ENCODE measurements at regions not wholly inside any gene's neighbourhood (a gene's known extent, or its start where the extent isn't known, plus 50 kb on each side); places are given as distances from the start of the nearest gene placed in this dataset.

DNA sequence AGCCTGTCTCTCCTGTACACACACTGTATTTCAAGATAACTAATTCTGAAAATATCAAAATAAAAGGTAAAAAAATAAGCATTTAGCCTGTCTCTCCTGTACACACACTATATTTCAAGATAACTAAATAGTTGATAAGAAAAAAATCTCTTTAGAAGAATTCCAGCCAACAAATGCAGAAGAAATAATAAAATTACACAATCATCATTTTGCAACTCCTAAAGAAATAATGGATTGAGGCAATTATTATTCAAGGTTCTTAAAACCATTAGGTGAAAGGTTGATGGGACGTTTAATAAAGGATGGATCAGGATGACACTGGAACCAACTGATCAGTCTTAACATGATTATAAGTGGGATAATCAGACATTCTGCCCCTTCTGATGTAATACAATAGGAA is 148.0 kb upstream of the FN1 start (continued):
- TF ChIP-seq ZNF586 (CRISPR knock-in tag; conservative IDR thresholded peaks at IDR 0.05) = no peak

DNA sequence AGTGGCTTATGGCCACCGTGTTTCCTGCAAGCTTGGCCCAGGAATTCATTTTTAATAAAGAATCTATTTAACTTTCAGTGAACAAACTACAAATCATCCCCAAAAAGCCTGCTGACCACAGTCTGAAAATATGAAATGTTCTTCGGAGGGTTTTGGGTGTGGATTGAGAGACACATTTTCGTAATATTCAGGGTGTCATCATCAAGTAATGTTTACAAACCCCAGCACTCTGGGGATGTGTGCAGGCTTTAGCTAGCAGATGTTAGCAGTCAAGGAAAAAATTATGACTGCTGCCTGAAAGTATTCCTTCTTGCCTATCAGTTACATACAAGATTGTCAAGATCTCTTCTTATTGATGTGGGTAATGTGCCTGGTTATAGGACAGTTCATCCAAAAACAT is 143.9 kb upstream of the FN1 start:
- DNase-seq (ENCODE audit: extremely low read depth in 1 of 4, low spot score in 3 of 4) = no peak
- no peaks in the 10 kb centered on the region for H3K79me2 ChIP-seq (ENCODE audit: control insufficient read depth, insufficient read depth, low read length)
- H3K4me3 ChIP-seq = no peak overlapping the region
- no peak for FAIRE-seq
- H3K9me1 ChIP-seq (ENCODE audit: control insufficient read depth, insufficient read depth, low read length) = no peaks in the 10 kb centered on the region
- in situ Hi-C loops (cut with MboI) = no loop called here
- POLR2A ChIA-PET = interaction anchor here (1.0 kb wide), 1 partner anchor 22 kb away, joined by 3 read pairs; no protein-coding TSS in a partner anchor
- H3K36me3 ChIP-seq (ENCODE audit: control insufficient read depth, insufficient read depth, low read length) = no peaks in the 10 kb centered on the region
- no peaks in the 10 kb centered on the region for H3K27me3 ChIP-seq (ENCODE audit: control insufficient read depth in 2 of 2, insufficient read depth in 2 of 2, low read length in 2 of 2)
- no peak overlapping the region for H3K27ac ChIP-seq (ENCODE audit: extremely low read depth, low read depth, low read length)
- no peaks in the 10 kb centered on the region for H4K20me1 ChIP-seq (replicated peaks; ENCODE audit: control insufficient read depth, insufficient read depth, low read length)
- H3K9ac ChIP-seq (ENCODE audit: insufficient read depth in 1 of 2, low read depth in 2 of 2, low read length in 2 of 2) = no peak overlapping the region
- CTCF ChIA-PET (ENCODE audit: low intra/inter-chr PET ratio) = no interaction called here
- H2AFZ ChIP-seq (ENCODE audit: low read depth, low read length) = peak overlapping the region; percentile 42; the same call in 1 of the 2 replicates
- ATAC-seq = peak; percentile 29; the same call in 1 of the 3 replicates
- WGBS (ENCODE audit: insufficient coverage, low coverage, missing lambda C conversion rate) = 21% methylated on average over 3 of the region's 3 CpGs
- no peak overlapping the region for H3K4me2 ChIP-seq (ENCODE audit: insufficient read depth, low read length)
- H3K9me3 ChIP-seq (replicated peaks; ENCODE audit: control insufficient read depth, insufficient read depth, low read depth, low read length) = no peaks in the 10 kb centered on the region
- no peaks in the 10 kb centered on the region for H3K4me1 ChIP-seq (replicated peaks in 1 of 2; ENCODE audit: control insufficient read depth in 2 of 2, insufficient read depth in 2 of 2, low read length in 2 of 2)
- BruUV-seq (replicated peaks) = no TSS peak
- intact Hi-C loops (cut with micrococcal nuclease) = no loop called here
- TF ChIP-seq, protein P1, sequence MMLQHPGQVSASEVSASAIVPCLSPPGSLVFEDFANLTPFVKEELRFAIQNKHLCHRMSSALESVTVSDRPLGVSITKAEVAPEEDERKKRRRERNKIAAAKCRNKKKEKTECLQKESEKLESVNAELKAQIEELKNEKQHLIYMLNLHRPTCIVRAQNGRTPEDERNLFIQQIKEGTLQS (IDR thresholded peaks at IDR 0.05) = 0 out of 2 replicates have a peak, but pooled peaks have one; percentile 29
- TF ChIP-seq, protein P1 (CRISPR knock-in tag; conservative IDR thresholded peaks at IDR 0.05) = no peak
- TF ChIP-seq, protein P2, sequence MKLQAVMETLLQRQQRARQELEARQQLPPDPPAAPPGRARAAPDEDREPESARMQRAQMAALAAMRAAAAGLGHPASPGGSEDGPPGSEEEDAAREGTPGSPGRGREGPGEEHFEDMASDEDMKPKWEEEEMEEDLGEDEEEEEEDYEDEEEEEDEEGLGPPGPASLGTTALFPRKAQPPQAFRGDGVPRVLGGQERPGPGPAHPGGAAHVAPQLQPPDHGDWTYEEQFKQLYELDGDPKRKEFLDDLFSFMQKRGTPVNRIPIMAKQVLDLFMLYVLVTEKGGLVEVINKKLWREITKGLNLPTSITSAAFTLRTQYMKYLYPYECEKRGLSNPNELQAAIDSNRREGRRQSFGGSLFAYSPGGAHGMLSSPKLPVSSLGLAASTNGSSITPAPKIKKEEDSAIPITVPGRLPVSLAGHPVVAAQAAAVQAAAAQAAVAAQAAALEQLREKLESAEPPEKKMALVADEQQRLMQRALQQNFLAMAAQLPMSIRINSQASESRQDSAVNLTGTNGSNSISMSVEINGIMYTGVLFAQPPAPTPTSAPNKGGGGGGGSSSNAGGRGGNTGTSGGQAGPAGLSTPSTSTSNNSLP (IDR thresholded peaks at IDR 0.05; ENCODE audit: borderline replicate concordance, low read depth, low read length) = no peak
